ENCODE measurements at regions not wholly inside any gene's neighbourhood (a gene's known extent, or its start where the extent isn't known, plus 50 kb on each side); places are given as distances from the start of the nearest gene placed in this dataset.
"Not testable (repeated sequence)": the region's sequence is repeated elsewhere in the genome, so short reads cannot be mapped to it uniquely, and the experiment has no call there.

- DNase-seq: peak; percentile 26 to 28
Observed at GRCh38 chr13:88622362-88622973, 951.3 kb downstream of the SLITRK5 start.

- DNase-seq: no peak
Observed at GRCh38 chr13:88623150-88623549, 952.0 kb downstream of the SLITRK5 start.

- no peak for DNase-seq
Observed at GRCh38 chr13:88627071-88627470, 955.9 kb downstream of the SLITRK5 start.

- no peak for DNase-seq
Observed at GRCh38 chr13:88628882-88629281, 957.7 kb downstream of the SLITRK5 start.

- DNase-seq: no peak
Observed at GRCh38 chr13:88637935-88638334, 966.8 kb downstream of the SLITRK5 start.

- DNase-seq: no peak
Observed at GRCh38 chr13:88643233-88643632, 972.1 kb downstream of the SLITRK5 start.

- no peak for DNase-seq
Observed at GRCh38 chr13:88648598-88649373, 977.6 kb downstream of the SLITRK5 start.

GRCh38 chr13:88649855-88650254 lies 978.7 kb downstream of the SLITRK5 start:
- DNase-seq: no peak

GRCh38 chr13:88651531-88651930 lies 980.4 kb downstream of the SLITRK5 start:
- no peak for DNase-seq

GRCh38 chr13:88656751-88657150 lies 985.6 kb downstream of the SLITRK5 start:
- DNase-seq: no peak

- no peak for DNase-seq
Observed at GRCh38 chr13:88670509-88670908, 999.3 kb downstream of the SLITRK5 start.

- DNase-seq: no peak
Observed at GRCh38 chr13:88674841-88675240, 1003.7 kb downstream of the SLITRK5 start.

- DNase-seq: no peak
Observed at GRCh38 chr13:88675347-88675996, 1004.3 kb downstream of the SLITRK5 start.

GRCh38 chr13:88676016-88676415 lies 1004.8 kb downstream of the SLITRK5 start:
- DNase-seq: no peak

- no peak for DNase-seq
Observed at GRCh38 chr13:88685459-88685858, 1014.3 kb downstream of the SLITRK5 start.

- DNase-seq: no peak
Observed at GRCh38 chr13:88701551-88701950, 1030.4 kb downstream of the SLITRK5 start.

GRCh38 chr13:88704600-88705275 lies 1033.6 kb downstream of the SLITRK5 start:
- no peak for DNase-seq

GRCh38 chr13:88707646-88708045 lies 1036.5 kb downstream of the SLITRK5 start:
- no peak for DNase-seq

GRCh38 chr13:88717946-88718345 lies 1046.8 kb downstream of the SLITRK5 start:
- DNase-seq: no peak

- no peak for DNase-seq
Observed at GRCh38 chr13:88718781-88719180, 1047.6 kb downstream of the SLITRK5 start.

GRCh38 chr13:88726075-88726474 lies 1054.9 kb downstream of the SLITRK5 start:
- no peak for DNase-seq

GRCh38 chr13:88727236-88727635 lies 1056.1 kb downstream of the SLITRK5 start:
- not testable (repeated sequence) for DNase-seq

- no peak for DNase-seq
Observed at GRCh38 chr13:88729605-88730004, 1058.4 kb downstream of the SLITRK5 start.

All from activated T-cell treated with anti-CD3 and anti-CD28 coated beads, Interleukin-2, amount 50 U/mL, for 48 hours (primary cell).